NCI-H128 (cell line): ENCODE measurements at regions not wholly inside any gene's neighbourhood (a gene's known extent, or its start where the extent isn't known, plus 50 kb on each side); places are given as distances from the start of the nearest gene placed in this dataset.

Source experiments
- DNase-seq: peaks from one replicate; lab custom pipeline; 2025; ENCODE audit not compliant: unreplicated experiment; lab: John Stamatoyannopoulos, UW

- DNase-seq = no peak
Observed at GRCh38 chr13:85742355-85742754, 56.9 kb downstream of the SLITRK6 start.

GRCh38 chr13:85741017-85741416 is 58.2 kb downstream of the SLITRK6 start:
- no peak for DNase-seq

- DNase-seq = no peak
Observed at GRCh38 chr13:85738696-85739320, 60.4 kb downstream of the SLITRK6 start.

GRCh38 chr13:85737952-85738351 is 61.3 kb downstream of the SLITRK6 start:
- DNase-seq = no peak

GRCh38 chr13:85729296-85729695 is 69.9 kb downstream of the SLITRK6 start:
- no peak for DNase-seq

GRCh38 chr13:85728811-85729210 is 70.4 kb downstream of the SLITRK6 start:
- DNase-seq = no peak

- DNase-seq = no peak
Observed at GRCh38 chr13:85725433-85725832, 73.8 kb downstream of the SLITRK6 start.

- no peak for DNase-seq
Observed at GRCh38 chr13:85724546-85725432, 74.4 kb downstream of the SLITRK6 start.

- no peak for DNase-seq
Observed at GRCh38 chr13:85719749-85720148, 79.5 kb downstream of the SLITRK6 start.

GRCh38 chr13:85717921-85718320 is 81.3 kb downstream of the SLITRK6 start:
- DNase-seq = no peak

- no peak for DNase-seq
Observed at GRCh38 chr13:85710545-85710944, 88.7 kb downstream of the SLITRK6 start.

- no peak for DNase-seq
Observed at GRCh38 chr13:85709721-85710120, 89.5 kb downstream of the SLITRK6 start.

GRCh38 chr13:85709072-85709471 is 90.1 kb downstream of the SLITRK6 start:
- DNase-seq = no peak

GRCh38 chr13:85700906-85701305 is 98.3 kb downstream of the SLITRK6 start:
- DNase-seq = no peak

- no peak for DNase-seq
Observed at GRCh38 chr13:85698256-85698655, 101.0 kb downstream of the SLITRK6 start.

- no peak for DNase-seq
Observed at GRCh38 chr13:85694992-85695391, 104.2 kb downstream of the SLITRK6 start.

GRCh38 chr13:85693889-85694511 is 105.2 kb downstream of the SLITRK6 start:
- DNase-seq = no peak

- no peak for DNase-seq
Observed at GRCh38 chr13:85690368-85690767, 108.9 kb downstream of the SLITRK6 start.

- no peak for DNase-seq
Observed at GRCh38 chr13:85685436-85685835, 113.8 kb downstream of the SLITRK6 start.

GRCh38 chr13:85675151-85675907 is 123.9 kb downstream of the SLITRK6 start:
- no peak for DNase-seq

GRCh38 chr13:85671336-85671735 is 127.9 kb downstream of the SLITRK6 start:
- no peak for DNase-seq
